GM12874 (cell line): ENCODE measurements at regions not wholly inside any gene's neighbourhood (a gene's known extent, or its start where the extent isn't known, plus 50 kb on each side); places are given as distances from the start of the nearest gene placed in this dataset.

ENCODE experiments used
- CTCF ChIP-seq: IDR thresholded peaks from 2 replicates; pipeline ENCODE4 v1.5.1; 2011; ENCODE audit warnings: low read depth, mild to moderate bottlenecking, control low read depth, low read length, moderate library complexity; ENCODE audit not compliant: insufficient read depth

- TF ChIP-seq CTCF = no peak
These were observed 1138.8 kb downstream of the ARAP2 start for GRCh38 chr4:35105486-35105885.

GRCh38 chr4:35106091-35106734, 1138.1 kb downstream of the ARAP2 start:
- TF ChIP-seq CTCF = no peak

GRCh38 chr4:35124106-35124505, 1120.2 kb downstream of the ARAP2 start:
- TF ChIP-seq CTCF = no peak

- no peak for TF ChIP-seq CTCF
These were observed 1118.2 kb downstream of the ARAP2 start for GRCh38 chr4:35125995-35126712.

- no peak for TF ChIP-seq CTCF
These were observed 1105.9 kb downstream of the ARAP2 start for GRCh38 chr4:35138449-35138848.

- TF ChIP-seq CTCF = no peak
These were observed 1096.6 kb downstream of the ARAP2 start for GRCh38 chr4:35147761-35148160.

- TF ChIP-seq CTCF = no peak
These were observed 1092.3 kb downstream of the ARAP2 start for GRCh38 chr4:35151816-35152572.
